COLO829 (cell line): ENCODE measurements at regions not wholly inside any gene's neighbourhood (a gene's known extent, or its start where the extent isn't known, plus 50 kb on each side); places are given as distances from the start of the nearest gene placed in this dataset.
"Not testable (repeated sequence)": the region's sequence is repeated elsewhere in the genome, so short reads cannot be mapped to it uniquely, and the experiment has no call there.

Experiments
- DNase-seq: peaks from one replicate; pipeline ENCODE4 v3.0.0; 2012; ENCODE audit warnings: low spot score

- DNase-seq = no peak
Measured at GRCh38 chr16:59540621-59541020, 806.5 kb upstream of the GOT2 start.

- DNase-seq = no peak
Measured at GRCh38 chr16:59535298-59535697, 801.2 kb upstream of the GOT2 start.

DNA sequence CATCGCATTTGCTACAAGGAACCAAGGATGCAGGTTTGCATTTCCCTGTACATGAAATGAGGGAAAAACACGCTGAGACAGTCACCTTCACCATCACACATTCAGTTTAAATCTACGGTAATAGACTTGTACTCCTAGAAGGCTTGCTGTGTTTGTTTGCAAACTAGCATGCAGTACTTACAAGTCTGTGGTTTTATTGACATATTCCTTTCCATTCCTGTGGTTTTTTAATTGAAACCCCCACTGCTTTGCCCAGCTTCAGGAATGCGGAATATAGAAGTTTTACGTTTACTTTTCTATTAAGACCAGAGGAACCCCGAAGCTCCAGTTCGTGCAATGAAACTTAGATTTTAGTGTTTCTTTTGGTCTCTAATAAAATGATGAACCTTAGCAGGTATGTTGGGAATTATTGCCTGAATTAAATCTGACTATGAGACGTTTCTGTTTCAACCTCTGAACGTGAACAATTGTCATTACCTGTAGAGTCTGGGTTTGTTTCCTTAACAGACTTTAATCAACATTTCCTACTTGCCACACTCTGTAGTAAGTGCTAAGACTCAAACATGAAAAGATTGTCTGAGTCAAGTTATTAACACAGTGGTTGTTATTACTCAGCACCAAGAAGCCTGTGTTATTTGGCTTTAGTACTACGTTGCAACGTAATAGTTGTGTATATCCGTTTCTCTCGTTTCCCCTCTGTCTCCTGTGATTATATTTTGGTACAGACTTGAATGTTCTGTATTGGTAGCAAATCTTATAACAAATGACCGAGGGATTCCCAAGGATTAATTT is 793.3 kb upstream of the GOT2 start:
- DNase-seq = no peak

DNA sequence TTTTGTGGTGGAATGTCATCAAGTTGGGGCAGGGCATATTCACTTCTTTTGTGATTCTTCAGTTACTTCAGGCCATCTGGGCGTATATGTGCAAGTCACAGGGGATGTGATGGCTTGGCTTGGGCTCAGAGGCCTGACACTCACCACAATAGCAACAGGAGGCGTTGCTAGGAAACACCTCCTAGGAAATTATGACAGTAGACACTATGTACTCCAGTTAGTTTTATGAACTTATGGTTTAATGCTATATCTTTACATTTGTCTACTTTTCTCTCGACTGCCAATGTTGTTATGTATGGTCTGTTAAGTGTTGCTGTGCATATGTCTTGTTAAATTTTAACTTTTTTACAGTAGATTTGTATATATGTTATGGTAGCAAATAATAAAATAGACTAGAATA is 788.7 kb upstream of the GOT2 start:
- DNase-seq = no peak

- not testable (repeated sequence) for DNase-seq
Measured at GRCh38 chr16:59518721-59519120, 784.6 kb upstream of the GOT2 start.

GRCh38 chr16:59514651-59515050 is 780.5 kb upstream of the GOT2 start:
- DNase-seq = no peak

GRCh38 chr16:59510008-59510424 is 775.9 kb upstream of the GOT2 start:
- no peak for DNase-seq

DNA sequence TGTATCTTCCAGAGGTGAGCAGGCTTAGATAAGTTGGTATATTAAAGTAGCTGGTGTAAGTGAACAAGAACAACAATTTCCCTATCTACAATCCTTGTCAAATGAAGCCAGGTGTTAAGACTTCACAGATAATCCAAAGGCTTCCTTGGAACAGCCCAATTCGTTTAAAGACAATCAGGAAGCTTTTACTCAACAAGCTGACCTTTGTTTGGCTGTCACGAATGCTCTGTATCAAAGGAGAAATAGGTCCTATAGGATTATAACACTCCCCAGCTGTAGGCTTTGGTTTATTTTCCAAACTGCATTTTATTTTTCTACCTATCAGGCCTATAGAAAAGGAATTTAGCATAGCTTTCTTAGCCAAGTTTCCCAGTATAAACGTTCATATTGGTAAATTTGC is 766.5 kb upstream of the GOT2 start:
- no peak for DNase-seq

DNA sequence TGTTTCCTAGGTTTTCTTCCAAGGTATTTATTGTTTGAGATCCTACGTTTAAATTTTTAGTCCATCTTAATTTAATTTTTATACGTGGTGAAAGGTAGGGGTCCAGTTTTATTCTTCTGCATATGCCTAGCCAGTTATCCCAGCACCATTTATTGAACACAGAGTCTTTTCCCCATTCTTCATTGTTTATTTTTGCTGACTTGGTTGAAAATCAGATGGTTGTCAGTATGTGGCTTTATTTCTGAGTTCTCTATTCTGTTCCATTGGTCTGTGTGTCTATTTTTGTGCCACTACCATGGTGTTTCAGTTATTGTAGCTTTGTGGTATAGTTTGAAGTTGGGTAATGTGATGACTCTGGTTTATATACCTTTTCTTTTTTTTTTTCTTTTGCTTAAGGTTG is 753.0 kb upstream of the GOT2 start:
- DNase-seq = no peak

DNA sequence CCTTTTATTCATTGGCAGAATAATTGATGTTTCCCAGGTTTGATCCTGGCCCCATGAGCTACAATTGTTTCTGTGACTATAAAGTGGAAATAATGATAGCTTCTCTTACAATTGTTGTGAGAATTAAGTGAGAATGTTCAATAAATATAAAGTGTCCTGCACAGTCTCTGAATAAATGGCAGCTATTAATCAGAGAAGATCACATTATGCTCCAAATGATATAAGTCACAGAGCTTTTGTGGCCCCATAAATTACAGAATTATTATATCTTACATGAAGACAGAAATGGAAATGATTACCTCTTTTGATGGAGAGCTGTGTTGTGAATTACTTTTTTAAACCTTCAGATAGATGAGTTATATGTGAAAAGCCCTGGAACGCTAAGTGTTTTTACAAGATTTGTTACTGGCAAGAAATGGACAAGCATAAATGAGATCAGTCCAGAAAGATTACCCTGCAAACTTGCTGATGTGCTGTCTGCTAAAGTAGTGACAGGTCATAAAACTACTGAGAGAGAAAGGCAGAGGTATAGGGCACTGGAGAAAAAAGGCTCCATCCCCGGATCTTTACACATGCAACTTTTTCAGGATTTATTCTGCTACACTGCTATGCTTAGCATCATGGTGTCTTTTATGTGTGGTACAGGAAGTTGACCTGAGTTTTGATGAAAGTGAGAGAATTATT is 750.9 kb upstream of the GOT2 start:
- no peak for DNase-seq

GRCh38 chr16:59478838-59479237 is 744.7 kb upstream of the GOT2 start:
- DNase-seq = no peak

- DNase-seq = no peak
Measured at GRCh38 chr16:59470556-59470955, 736.4 kb upstream of the GOT2 start.

- DNase-seq = no peak
Measured at GRCh38 chr16:59469266-59469665, 735.1 kb upstream of the GOT2 start.

DNA sequence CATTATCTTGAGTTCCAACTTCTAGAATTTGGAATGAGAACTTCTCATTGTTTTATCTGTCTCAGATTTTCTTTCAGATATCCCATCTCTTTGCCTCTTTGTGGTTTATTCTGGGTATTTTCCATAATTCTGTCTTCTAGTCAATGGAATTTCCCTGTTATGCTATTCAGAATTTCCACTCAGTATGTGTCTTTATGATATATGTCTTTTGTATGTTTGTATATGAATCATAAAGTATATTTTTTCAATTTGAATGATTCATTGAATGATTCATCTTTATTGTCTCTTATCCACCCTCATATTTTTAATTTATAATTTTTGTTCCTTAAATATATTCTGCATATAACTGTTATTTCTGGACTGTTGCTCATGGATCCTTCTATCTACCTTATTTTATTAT is 729.7 kb upstream of the GOT2 start:
- DNase-seq = no peak

DNA sequence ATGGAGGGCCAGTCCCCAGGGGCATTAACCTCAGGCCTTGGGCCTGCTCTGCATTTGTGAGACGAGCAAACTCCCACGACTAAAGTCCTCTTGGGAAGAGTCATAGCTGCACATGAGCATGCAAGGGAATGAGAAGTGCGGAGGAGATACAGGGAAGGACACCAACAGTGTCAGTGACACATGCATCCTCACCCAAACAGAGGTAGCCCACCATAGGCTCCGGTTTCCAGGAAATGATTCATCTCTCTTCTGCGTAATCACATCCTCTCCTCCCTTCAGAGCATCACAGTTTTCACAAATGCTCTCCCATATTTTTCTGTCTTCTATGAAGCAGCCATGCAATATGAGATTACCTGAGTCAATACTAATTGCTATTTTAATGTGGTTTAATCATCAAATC is 725.7 kb upstream of the GOT2 start:
- no peak for DNase-seq

DNA sequence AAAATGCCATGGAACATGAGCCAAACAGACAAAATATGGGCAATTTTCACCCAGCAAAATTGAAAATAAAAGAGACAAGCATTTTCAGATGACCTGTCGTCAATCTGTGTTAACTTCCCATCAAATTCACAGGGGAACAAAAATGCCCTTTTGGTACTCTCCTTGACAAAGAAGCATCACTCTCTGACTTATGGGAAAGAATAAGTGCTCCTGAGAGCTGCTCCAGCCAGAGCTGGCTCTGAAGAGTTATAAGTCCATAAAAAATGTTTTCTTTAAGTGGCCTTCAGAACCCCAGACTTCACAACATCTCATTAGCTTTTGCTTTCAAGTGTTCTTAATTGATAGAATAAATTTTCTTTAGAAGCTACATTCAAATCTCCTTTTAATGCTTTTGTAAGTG is 721.4 kb upstream of the GOT2 start:
- DNase-seq = no peak

DNA sequence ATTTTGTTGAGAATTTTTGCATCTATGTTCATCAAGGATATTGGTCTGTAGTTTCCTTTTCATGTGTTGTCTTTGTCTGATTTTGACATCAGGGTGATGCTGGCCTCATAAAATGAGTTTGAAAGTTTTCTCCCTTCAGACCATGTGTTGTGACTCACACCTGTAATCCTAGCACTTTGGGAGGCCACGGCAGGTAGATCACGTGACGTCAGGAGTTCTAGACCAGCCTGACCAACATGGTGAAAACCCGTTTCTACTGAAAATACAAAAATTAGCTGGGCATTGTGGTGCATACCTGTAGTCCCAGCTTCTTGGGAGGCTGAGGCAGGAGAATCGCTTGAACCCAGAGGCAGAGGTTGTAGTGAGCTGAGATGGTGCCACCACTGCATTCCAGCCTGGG is 716.4 kb upstream of the GOT2 start:
- not testable (repeated sequence) for DNase-seq

DNA sequence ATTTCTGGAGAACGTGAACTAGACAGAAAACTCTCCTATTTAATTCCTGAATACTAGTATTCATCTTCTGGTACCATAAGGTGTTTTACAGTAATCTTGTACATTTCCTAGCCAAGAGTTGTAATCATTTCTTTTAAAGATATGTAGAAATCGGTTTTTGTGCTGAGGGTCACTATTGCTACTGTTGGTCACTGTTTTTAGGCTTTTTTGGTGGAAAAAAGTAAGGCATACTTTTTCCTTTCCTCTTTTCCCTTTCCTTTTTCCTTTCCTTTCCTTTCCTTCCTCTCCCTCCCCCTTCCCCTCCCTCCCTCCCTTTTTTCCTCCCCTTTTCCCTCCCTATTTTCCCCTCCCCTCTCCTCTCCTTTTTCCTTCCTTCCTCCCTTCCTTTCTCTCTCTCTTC is 706.4 kb upstream of the GOT2 start:
- DNase-seq = no peak

DNA sequence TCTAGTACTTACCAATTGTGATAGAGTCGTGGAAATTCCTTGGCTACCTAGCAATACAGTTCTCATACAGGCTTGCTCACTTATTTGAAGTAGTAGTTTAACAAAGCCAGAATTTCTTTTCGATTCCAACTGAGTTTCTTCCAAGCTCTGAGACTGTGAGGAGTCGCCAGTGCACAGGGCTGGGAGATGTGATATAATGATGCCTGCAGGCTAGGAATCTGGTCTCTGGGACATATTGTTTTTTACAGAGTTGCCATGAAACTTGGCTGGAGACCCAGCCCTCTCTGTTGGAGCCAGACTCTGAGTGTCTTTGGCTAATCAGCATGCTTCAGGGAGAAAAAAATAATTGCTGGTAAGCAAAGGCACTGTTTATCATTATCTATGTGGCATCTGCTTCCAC is 698.8 kb upstream of the GOT2 start:
- DNase-seq = no peak

DNA sequence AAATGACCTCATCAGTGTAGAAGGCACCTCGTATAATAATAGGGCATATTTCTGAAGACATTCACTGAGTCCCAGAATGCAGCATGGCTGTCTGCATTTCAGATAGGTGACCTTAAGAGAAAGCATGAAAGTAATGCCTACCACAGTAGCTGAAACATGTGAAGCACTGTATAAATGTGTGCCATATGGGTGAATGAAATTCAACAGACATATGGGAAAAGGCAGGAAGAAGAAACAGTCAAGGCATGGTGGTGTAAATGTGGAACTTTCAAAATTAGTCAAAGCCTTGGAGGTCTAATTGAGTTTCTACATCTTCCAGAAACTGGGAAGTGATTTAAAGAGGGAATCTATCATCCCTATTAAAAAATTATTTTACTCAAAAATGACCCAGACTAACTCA is 698.2 kb upstream of the GOT2 start:
- DNase-seq = no peak

GRCh38 chr16:59424714-59425273 is 690.7 kb upstream of the GOT2 start:
- DNase-seq = no peak

- peak; percentile 4 for DNase-seq
Measured at GRCh38 chr16:59411961-59412841, 678.1 kb upstream of the GOT2 start.
